Psoas muscle (tissue), 7 donors: ENCODE measurements at regions not wholly inside any gene's neighbourhood (a gene's known extent, or its start where the extent isn't known, plus 50 kb on each side); places are given as distances from the start of the nearest gene placed in this dataset.
"Not testable (repeated sequence)": the region's sequence is repeated elsewhere in the genome, so short reads cannot be mapped to it uniquely, and the experiment has no call there.

Experiments
- ATAC-seq, 4 donors: fragments of 200-7000 bp; cut with Tn5 transposase; one replicate each; pipeline ENCODE4 v1.9.1; 2020; ENCODE audit warnings: moderate library complexity in 3 of 4, mild to moderate bottlenecking in 2 of 4
- DNase-seq, 2 donors: peaks; one replicate each; pipeline ENCODE4 v3.0.0-alpha.2; 2020
- H3K27ac ChIP-seq: fragments of 200-600 bp; one replicate; pipeline ENCODE4 v1.8.0; 2022
- H3K27me3 ChIP-seq, 3 donors: fragments of 200-600 bp in 1 of 3; one replicate each; pipeline versions ENCODE4 v1.6.1 to v1.8.0; 2013 to 2022; ENCODE audit warnings: low read length in 2 of 3, mild to moderate bottlenecking in 2 of 3, moderate library complexity in 1 of 3; ENCODE audit not compliant: insufficient read depth in 3 of 3
- H3K36me3 ChIP-seq, 2 donors: fragments of 200-600 bp in 1 of 2; one replicate each; pipeline versions ENCODE4 v1.6.1 to v1.8.0; 2013 to 2022; ENCODE audit warnings: low read depth in 1 of 2, mild to moderate bottlenecking in 1 of 2, moderate library complexity in 1 of 2; ENCODE audit not compliant: insufficient read depth in 1 of 2
- H3K4me1 ChIP-seq: fragments of 200-600 bp; one replicate; pipeline ENCODE4 v1.8.0; 2022
- H3K4me3 ChIP-seq: fragments of 200-600 bp; one replicate; pipeline ENCODE4 v1.8.0; 2022; ENCODE audit warnings: mild to moderate bottlenecking
- H3K9me3 ChIP-seq: fragments of 200-600 bp; one replicate; pipeline ENCODE4 v1.8.0; 2022
- CTCF ChIP-seq: fragments of 200-600 bp; IDR thresholded peaks from one replicate; pipeline ENCODE4 v1.8.0; 2022; ENCODE audit warnings: antibody characterized with exemption
- WGBS, 3 donors: extraction: QIAGEN DNeasy Blood & Tissue Kit; methylation state at CpG; one replicate each; pipeline versions ENCODE4 v1.1.6 to v1.1.7; 2013; 5-methylcytosine and 5-hydroxymethylcytosine counted together
- intact Hi-C, 2 donors: fragments of 100-400 bp; cut with DNase I; formaldehyde crosslinking; loops; one replicate each; pipeline versions ENCODE4 v1.11.0 to v1.14.2; 2022
- donor health status: healthy with polysubstance abuse.
- donor health status: DM: no; HTN: no; CAD: no; lungs with moderate emphysema.
- donor health status: Bipolar disorder and iron deficiency.
- donor health status: healthy.
- donor health status: DM: yes; HTN: yes; CAD: no.
- donor health status: DM: no; HTN: no; CAD: no.
- donor health status: DM: yes; HTN: yes; CAD: no.

GRCh38 chr1:238384381-238384780, 493.7 kb upstream of the ZP4 start:
- TF ChIP-seq CTCF: no peak
- no peaks in the 10 kb centered on the region for H3K36me3 ChIP-seq
- no peak overlapping the region for H3K4me3 ChIP-seq
- DNase-seq: no peak
- H3K9me3 ChIP-seq: no peaks in the 10 kb centered on the region
- no peaks in the 10 kb centered on the region for H3K27me3 ChIP-seq
- no peak overlapping the region for H3K27ac ChIP-seq
- H3K4me1 ChIP-seq: no peaks in the 10 kb centered on the region
- 55 to 74% (median 67%) methylated on average over 5 of the region's 5 CpGs for WGBS, 3 donors
- intact Hi-C loops: no loop called here
- ATAC-seq: no peak

DNA sequence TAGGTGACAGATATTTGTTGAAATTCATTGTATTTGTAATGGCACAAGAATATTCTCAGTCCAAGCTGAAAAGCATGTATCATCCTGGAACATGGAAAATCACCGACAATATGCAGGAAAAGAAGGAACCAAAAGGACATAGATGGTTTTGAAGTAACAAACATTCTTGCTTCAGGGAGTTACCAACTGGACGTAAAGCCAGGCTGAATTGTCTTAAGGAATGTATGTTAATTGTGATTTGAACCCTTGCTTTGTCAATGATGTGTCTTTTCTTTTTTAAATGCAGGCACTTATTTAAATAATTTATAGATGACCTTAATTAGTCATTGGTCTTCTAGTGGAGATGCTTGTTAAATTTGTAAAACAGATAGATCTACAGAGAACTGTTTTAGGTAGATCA, 489.4 kb upstream of the ZP4 start:
- no peak for ATAC-seq
- Histone ChIP-seq H3K27me3 (no peaks in the 10 kb centered on the region), H3K9me3 (no peaks in the 10 kb centered on the region), H3K4me1 (no peaks in the 10 kb centered on the region), H3K36me3 (no peaks in the 10 kb centered on the region), H3K4me3 (no peak overlapping the region), H3K27ac (no peak overlapping the region)
- DNase-seq: no peak
- TF ChIP-seq CTCF: no peak
- 69 to 75% (median 74%) methylated on average over 2 of the region's 2 CpGs for WGBS, 3 donors
- intact Hi-C loops: no loop called here

DNA sequence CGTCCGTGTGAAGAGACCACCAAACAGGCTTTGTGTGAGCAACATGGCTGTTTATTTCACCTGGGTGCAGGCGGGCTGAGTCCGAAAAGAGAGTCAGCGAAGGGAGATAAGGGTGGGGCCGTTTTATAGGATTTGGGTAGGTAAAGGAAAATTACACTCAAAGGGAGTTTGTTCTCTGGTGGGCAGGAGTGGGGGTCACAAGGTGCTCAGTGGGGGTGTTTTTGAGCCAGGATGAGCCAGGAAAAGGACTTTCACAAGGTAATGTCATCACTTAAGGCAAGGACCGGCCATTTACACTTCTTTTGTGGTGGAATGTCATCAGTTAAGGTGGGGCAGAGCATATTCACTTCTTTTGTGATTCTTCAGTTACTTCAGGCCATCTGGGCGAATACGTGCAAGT, 488.7 kb upstream of the ZP4 start:
- H3K27me3 ChIP-seq, H3K4me3 ChIP-seq, H3K27ac ChIP-seq, H3K36me3 ChIP-seq, ATAC-seq, DNase-seq, intact Hi-C loops, H3K9me3 ChIP-seq, H3K4me1 ChIP-seq: not testable (repeated sequence)
- WGBS, 3 donors: 85 to 90% (median 89%) methylated on average over 6 to 8 of the region's 9 CpGs

GRCh38 chr1:238377280-238377919, 486.7 kb upstream of the ZP4 start:
- no peaks in the 10 kb centered on the region for H3K27me3 ChIP-seq
- H3K4me1 ChIP-seq: no peaks in the 10 kb centered on the region
- H3K36me3 ChIP-seq: no peaks in the 10 kb centered on the region
- no peak overlapping the region for H3K4me3 ChIP-seq
- H3K9me3 ChIP-seq: no peaks in the 10 kb centered on the region
- intact Hi-C loops: no loop called here
- H3K27ac ChIP-seq: no peak overlapping the region
- DNase-seq (no peak), ATAC-seq (no peak)
- TF ChIP-seq CTCF: no peak
- 56 to 61% (median 57%) methylated on average over 7 of the region's 7 CpGs for WGBS, 3 donors

DNA sequence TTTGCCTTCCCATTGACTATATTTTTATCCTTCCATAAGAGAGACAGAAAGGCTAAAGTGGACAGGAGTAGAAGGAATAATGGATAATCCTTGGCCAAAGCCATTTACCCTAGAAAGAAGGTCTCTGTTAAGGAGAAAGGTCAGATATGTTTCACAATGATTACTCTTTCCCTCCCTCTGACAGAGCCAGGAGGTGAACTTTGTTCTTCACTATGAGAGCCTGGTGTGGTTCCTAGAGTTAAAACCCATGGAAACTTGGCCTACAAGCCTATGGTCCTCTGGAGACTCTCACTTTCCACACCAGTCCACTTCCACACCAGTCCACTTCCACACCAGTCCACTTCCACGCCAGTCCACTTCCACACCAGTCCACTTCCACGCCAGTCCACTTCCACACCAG, 479.9 kb upstream of the ZP4 start:
- intact Hi-C loops: no loop called here
- 64 to 85% (median 73%) methylated on average over 2 of the region's 2 CpGs for WGBS, 3 donors
- Histone ChIP-seq H3K27ac (no peak overlapping the region), H3K4me1 (no peaks in the 10 kb centered on the region), H3K4me3 (no peak overlapping the region), H3K9me3 (no peaks in the 10 kb centered on the region), H3K36me3 (no peaks in the 10 kb centered on the region), H3K27me3 (no peaks in the 10 kb centered on the region)
- DNase-seq (no peak), ATAC-seq (no peak)
- TF ChIP-seq CTCF: no peak
